Endothelial cell of umbilical vein (primary cell): ENCODE measurements at regions not wholly inside any gene's neighbourhood (a gene's known extent, or its start where the extent isn't known, plus 50 kb on each side); places are given as distances from the start of the nearest gene placed in this dataset.

Experiments used
- BruUV-seq: library from RNA; stranded (reverse); fragments of 400-500 nt; replicated peaks from 2 replicates; lab custom pipeline; 2021; lab: Mats Ljungman, UMichigan
- CTCF ChIA-PET: fragments of 300-600, 350-600 bp; sonication (Branson Sonifier 250); formaldehyde crosslinking; loops from one replicate; lab custom pipeline; 2021; ENCODE audit warnings: antibody characterized with exemption, inconsistent platforms; lab: Charles Lee
- POLR2A ChIA-PET: fragments of 300-600, 350-600 bp; sonication (Branson Sonifier 250); formaldehyde crosslinking; loops from one replicate; lab custom pipeline; 2021; ENCODE audit warnings: antibody characterized with exemption, inconsistent platforms; lab: Charles Lee
- DNase-seq: peaks from one replicate; pipeline ENCODE4 v3.0.0-alpha.2; 2011; ENCODE audit warnings: low read depth, low spot score
- FAIRE-seq: peaks from 2 replicates; lab custom pipeline; 2011; peaks lifted over from hg19 to GRCh38; lab: Jason Lieb, UNC
- H2AFZ ChIP-seq: 2 replicates; pipeline ENCODE4 v1.6.0; 2012; ENCODE audit warnings: low read depth, low read length, control low read depth, inconsistent platforms
- H3K27ac ChIP-seq: 2 replicates; pipeline ENCODE4 v1.5.1; 2011; ENCODE audit warnings: low read depth, mild to moderate bottlenecking, control low read depth, low read length, moderate library complexity; ENCODE audit not compliant: insufficient read depth
- H3K27me3 ChIP-seq, 2 experiments: 2 replicates each; pipeline versions ENCODE4 v1.6.0 to v1.6.1; 2011; ENCODE audit warnings: low read length in 2 of 2, mixed read lengths in 1 of 2; ENCODE audit not compliant: control insufficient read depth in 2 of 2, insufficient read depth in 2 of 2
- H3K36me3 ChIP-seq, 2 experiments: 2 replicates in 1 of 2; 3 replicates in 1 of 2; pipeline ENCODE4 v1.5.1; 2011; ENCODE audit warnings: low read length in 2 of 2, mild to moderate bottlenecking in 1 of 2, moderate library complexity in 1 of 2; ENCODE audit not compliant: control insufficient read depth in 2 of 2, insufficient read depth in 2 of 2; ENCODE audit errors: extremely low read depth in 1 of 2
- H3K4me1 ChIP-seq: 3 replicates; pipeline ENCODE4 v1.5.1; 2011; ENCODE audit warnings: mild to moderate bottlenecking, low read length; ENCODE audit not compliant: control insufficient read depth, insufficient read depth; ENCODE audit errors: extremely low read depth
- H3K4me2 ChIP-seq: 2 replicates; pipeline ENCODE4 v1.6.1; 2011; ENCODE audit warnings: low read length, control low read depth, mixed read lengths; ENCODE audit not compliant: insufficient read depth
- H3K4me3 ChIP-seq, 3 experiments: fragments of 200-600 bp in 1 of 3; sonication (generic), shearing (Covaris generic) in 1 of 3; replicated peaks in 1 of 3; 2 replicates each; pipeline ENCODE4 v1.5.1; 2011 to 2016; ENCODE audit warnings: control low read depth in 3 of 3, low read length in 3 of 3, mild to moderate bottlenecking in 2 of 3, inconsistent platforms in 1 of 3, low read depth in 1 of 3, moderate library complexity in 1 of 3; ENCODE audit not compliant: insufficient read depth in 1 of 3
- H3K79me2 ChIP-seq: 2 replicates; pipeline ENCODE4 v1.6.0; 2012; ENCODE audit warnings: low read length, inconsistent platforms; ENCODE audit not compliant: control insufficient read depth, insufficient read depth
- H3K9ac ChIP-seq: replicated peaks from 2 replicates; pipeline ENCODE3; 2011; ENCODE audit warnings: low read length, control low read depth; ENCODE audit not compliant: insufficient read depth; ENCODE audit errors: extremely low read depth
- H3K9me1 ChIP-seq: replicated peaks from 3 replicates; pipeline ENCODE4 v1.6.0; 2011; ENCODE audit warnings: mild to moderate bottlenecking, low read length; ENCODE audit not compliant: control insufficient read depth, insufficient read depth; ENCODE audit errors: extremely low read depth
- H3K9me3 ChIP-seq: replicated peaks from 2 replicates; pipeline ENCODE4 v1.5.1; 2012; ENCODE audit warnings: low read length, inconsistent platforms; ENCODE audit not compliant: control insufficient read depth, insufficient read depth
- H4K20me1 ChIP-seq: replicated peaks from 2 replicates; pipeline ENCODE3; 2011; ENCODE audit warnings: mild to moderate bottlenecking, low read length; ENCODE audit not compliant: control insufficient read depth, insufficient read depth; ENCODE audit errors: extremely low read depth
- CTCF ChIP-seq, 2 donors: IDR thresholded peaks; 1 replicate in 1 of 2; 2 replicates in 1 of 2; pipeline ENCODE4 v1.5.1; 2011; ENCODE audit warnings: low read length in 2 of 2, mild to moderate bottlenecking in 2 of 2, moderate library complexity in 2 of 2, control low read depth in 1 of 2, inconsistent platforms in 1 of 2, low read depth in 1 of 2; ENCODE audit not compliant: insufficient read depth in 1 of 2; ENCODE audit errors: extremely low read depth in 1 of 2
- EZH2 ChIP-seq: IDR thresholded peaks from 2 replicates; pipeline ENCODE4 v1.6.1; 2012; ENCODE audit warnings: borderline replicate concordance, low read depth, mild to moderate bottlenecking, moderate library complexity, low read length, inconsistent platforms; ENCODE audit not compliant: severe bottlenecking
- FOS ChIP-seq: IDR thresholded peaks from 2 replicates; pipeline ENCODE4 v1.6.1; 2011; ENCODE audit warnings: mild to moderate bottlenecking, low read length, moderate library complexity, borderline replicate concordance; ENCODE audit not compliant: insufficient read depth
- GATA2 ChIP-seq: IDR thresholded peaks from 2 replicates; pipeline ENCODE4 v1.7.0; 2011; ENCODE audit warnings: low read depth, mild to moderate bottlenecking, moderate library complexity, mixed read lengths, low read length; ENCODE audit not compliant: insufficient read length, insufficient read depth
- JUN ChIP-seq: IDR thresholded peaks from 2 replicates; pipeline ENCODE4 v1.6.1; 2011; ENCODE audit warnings: borderline replicate concordance, low read depth; ENCODE audit not compliant: insufficient read length, insufficient read depth
- MAX ChIP-seq: IDR thresholded peaks from 2 replicates; pipeline ENCODE4 v1.6.1; 2011; ENCODE audit not compliant: insufficient read depth, insufficient read length
- MYC ChIP-seq: IDR thresholded peaks from one replicate; pipeline ENCODE4 v1.6.1; 2011; ENCODE audit warnings: mild to moderate bottlenecking, low read depth, low read length
- POLR2A ChIP-seq: IDR thresholded peaks from 2 replicates; pipeline ENCODE4 v1.6.1; 2012; ENCODE audit warnings: low read depth, mild to moderate bottlenecking, control low read depth, low read length
- POLR2AphosphoS5 ChIP-seq: IDR thresholded peaks from 2 replicates; pipeline ENCODE4 v1.6.1; 2012; ENCODE audit warnings: low read depth, mild to moderate bottlenecking, control low read depth, low read length, moderate library complexity; ENCODE audit not compliant: insufficient read depth
- dilution Hi-C: fragments of 300-500 bp; cut with MboI; formaldehyde crosslinking; loops from one replicate; pipeline ENCODE4 v1.15.0; 2019; ENCODE audit warnings: low sequenced_read_pairs; ENCODE audit not compliant: extremely low pct_ligation_motif_present
- intact Hi-C: fragments of 100-400 bp; cut with micrococcal nuclease; formaldehyde crosslinking; loops from one replicate; pipeline ENCODE4 v1.10.0; 2022

GRCh38 chr2:35298493-35298892, 1057.1 kb upstream of the CRIM1 start:
- ChIA-PET CTCF (no interaction called here), POLR2A (no interaction called here)
- H3K27ac ChIP-seq = no peak overlapping the region
- TF ChIP-seq MAX = no peak
- TF ChIP-seq JUN = peak; percentile 44
- no peak for TF ChIP-seq GATA2
- no peak for TF ChIP-seq CTCF (IDR thresholded peaks at IDR 0.05; ENCODE audit: extremely low read depth in 1 of 2, insufficient read depth in 1 of 2, low read depth in 1 of 2, low read length in 2 of 2)
- no peak overlapping the region for H3K4me2 ChIP-seq
- H3K79me2 ChIP-seq = no peaks in the 10 kb centered on the region
- no peaks in the 10 kb centered on the region for H3K9me1 ChIP-seq
- H3K4me1 ChIP-seq = peaks cover 4% of the 10 kb centered on the region
- DNase-seq (peak; percentile 92), FAIRE-seq (peak; percentile 66)
- H3K36me3 ChIP-seq = no peaks in the 10 kb centered on the region
- BruUV-seq = no TSS peak
- intact Hi-C loops = no loop called here
- no peaks in the 10 kb centered on the region for H3K9me3 ChIP-seq
- H3K27me3 ChIP-seq = no peaks in the 10 kb centered on the region
- dilution Hi-C loops = no loop called here
- H3K4me3 ChIP-seq = no peak overlapping the region
- no peak overlapping the region for H2AFZ ChIP-seq
- H3K9ac ChIP-seq = no peak overlapping the region
- H4K20me1 ChIP-seq = no peaks in the 10 kb centered on the region

GRCh38 chr2:35297403-35297802, 1058.2 kb upstream of the CRIM1 start:
- no peaks in the 10 kb centered on the region for H3K36me3 ChIP-seq
- BruUV-seq = no TSS peak
- POLR2A ChIA-PET = no interaction called here
- H3K9ac ChIP-seq = no peak overlapping the region
- H4K20me1 ChIP-seq = no peaks in the 10 kb centered on the region
- FAIRE-seq (no peak), DNase-seq (no peak)
- no peak overlapping the region for H3K27ac ChIP-seq
- no peak overlapping the region for H2AFZ ChIP-seq
- H3K9me3 ChIP-seq = no peaks in the 10 kb centered on the region
- no peaks in the 10 kb centered on the region for H3K9me1 ChIP-seq
- H3K4me3 ChIP-seq = no peak overlapping the region
- CTCF ChIA-PET = no interaction called here
- TF ChIP-seq POLR2A = no peak
- no peak for TF ChIP-seq GATA2
- TF ChIP-seq EZH2 = no peak
- TF ChIP-seq JUN = no peak
- no peak for TF ChIP-seq CTCF (IDR thresholded peaks at IDR 0.05; ENCODE audit: extremely low read depth in 1 of 2, insufficient read depth in 1 of 2, low read depth in 1 of 2, low read length in 2 of 2)
- TF ChIP-seq MAX = no peak
- no peak for TF ChIP-seq POLR2AphosphoS5
- TF ChIP-seq FOS = no peak
- no peak for TF ChIP-seq MYC
- dilution Hi-C loops = no loop called here
- H3K79me2 ChIP-seq = no peaks in the 10 kb centered on the region
- H3K4me1 ChIP-seq = peaks cover 4% of the 10 kb centered on the region
- H3K27me3 ChIP-seq = no peaks in the 10 kb centered on the region
- H3K4me2 ChIP-seq = no peak overlapping the region
- intact Hi-C loops = no loop called here
